IMR-90 (cell line): ENCODE measurements at regions not wholly inside any gene's neighbourhood (a gene's known extent, or its start where the extent isn't known, plus 50 kb on each side); places are given as distances from the start of the nearest gene placed in this dataset.
A peak's percentile ranks its signal among the peaks of the same experiment; 100 is the strongest.

Source experiments
- ATAC-seq: fragments of 200-7000 bp; cut with Tn5 transposase; 2 replicates; pipeline ENCODE4 v1.9.1; 2020; ENCODE audit warnings: low read depth, mild to moderate bottlenecking, moderate library complexity
- BruUV-seq: library from RNA; stranded (reverse); fragments of 400-500 nt; replicated peaks from 2 replicates; lab custom pipeline; 2021; lab: Mats Ljungman, UMichigan
- CTCF ChIA-PET: fragments of 300-600 bp; formaldehyde crosslinking; extraction: SDS; loops from one replicate; lab custom pipeline; 2021; ENCODE audit warnings: antibody characterized with exemption; lab: Yijun Ruan, JAX
- POLR2A ChIA-PET: fragments of 300-600 bp; sonication (Branson Sonifier 250); formaldehyde crosslinking; loops from one replicate; lab custom pipeline; 2022; ENCODE audit warnings: antibody characterized with exemption; ENCODE audit not compliant: unreplicated experiment; lab: Charles Lee
- DNase-seq: peaks from one replicate; pipeline ENCODE4 v3.0.0; 2013
- H2AFZ ChIP-seq: replicated peaks from 2 replicates; pipeline ENCODE3; 2013; ENCODE audit warnings: low read length, mild to moderate bottlenecking; ENCODE audit not compliant: poor library complexity
- H2AK5ac ChIP-seq: 2 replicates; pipeline ENCODE4 v1.6.1; 2013; ENCODE audit warnings: low read depth, low read length, inconsistent platforms
- H2AK9ac ChIP-seq: replicated peaks from 2 replicates; pipeline ENCODE3; 2013; ENCODE audit warnings: mild to moderate bottlenecking, low read depth, low read length, moderate library complexity; ENCODE audit not compliant: poor library complexity
- H2BK120ac ChIP-seq: 2 replicates; pipeline ENCODE4 v1.6.1; 2013; ENCODE audit warnings: low read depth, low read length, inconsistent platforms
- H2BK15ac ChIP-seq: 3 replicates; pipeline ENCODE4 v1.6.1; 2013; ENCODE audit warnings: low read depth, low read length, inconsistent platforms
- H2BK20ac ChIP-seq: 2 replicates; pipeline ENCODE4 v1.6.1; 2013; ENCODE audit warnings: low read depth, mild to moderate bottlenecking, inconsistent platforms, low read length, moderate library complexity
- H2BK5ac ChIP-seq: 2 replicates; pipeline ENCODE4 v1.6.1; 2013; ENCODE audit warnings: mild to moderate bottlenecking, low read depth, low read length, inconsistent platforms; ENCODE audit not compliant: poor library complexity, severe bottlenecking
- H3K14ac ChIP-seq: replicated peaks from 2 replicates; pipeline ENCODE4 v1.6.1; 2013; ENCODE audit warnings: low read depth, low read length, inconsistent platforms
- H3K18ac ChIP-seq: 2 replicates; pipeline ENCODE4 v1.6.1; 2013; ENCODE audit warnings: low read depth, low read length, control low read depth
- H3K23ac ChIP-seq: 2 replicates; pipeline ENCODE4 v1.6.1; 2013; ENCODE audit warnings: low read depth, low read length, inconsistent platforms
- H3K27ac ChIP-seq: 2 replicates; pipeline ENCODE4 v1.5.1; 2013; ENCODE audit warnings: mild to moderate bottlenecking, control low read depth, low read length; ENCODE audit not compliant: insufficient read depth
- H3K27me3 ChIP-seq: 2 replicates; pipeline ENCODE4 v1.6.1; 2013; ENCODE audit warnings: low read length; ENCODE audit not compliant: control insufficient read depth, insufficient read depth
- H3K36me3 ChIP-seq: 2 replicates; pipeline ENCODE4 v1.6.1; 2013; ENCODE audit warnings: low read length, mixed read lengths; ENCODE audit not compliant: control insufficient read depth, insufficient read depth
- H3K4ac ChIP-seq: 2 replicates; pipeline ENCODE4 v1.6.1; 2013; ENCODE audit warnings: low read depth, low read length, inconsistent platforms
- H3K4me1 ChIP-seq: 2 replicates; pipeline ENCODE4 v1.6.1; 2013; ENCODE audit warnings: low read length, mixed read lengths; ENCODE audit not compliant: control insufficient read depth, insufficient read depth
- H3K4me2 ChIP-seq: 2 replicates; pipeline ENCODE4 v1.6.1; 2013; ENCODE audit warnings: low read depth, mild to moderate bottlenecking, control low read depth, low read length, moderate library complexity
- H3K4me3 ChIP-seq: 2 replicates; pipeline ENCODE4 v1.5.1; 2013; ENCODE audit warnings: low read depth, mild to moderate bottlenecking, control low read depth, low read length, moderate library complexity; ENCODE audit not compliant: insufficient read depth
- H3K56ac ChIP-seq: 2 replicates; pipeline ENCODE4 v1.6.1; 2013; ENCODE audit warnings: low read length, inconsistent platforms; ENCODE audit not compliant: insufficient read depth; ENCODE audit errors: extremely low read depth
- H3K79me1 ChIP-seq, 2 experiments: 2 replicates each; pipeline ENCODE4 v1.6.1; 2013; ENCODE audit warnings: low read length in 2 of 2, inconsistent platforms in 1 of 2, low read depth in 1 of 2
- H3K9ac ChIP-seq: 2 replicates; pipeline ENCODE4 v1.6.1; 2013; ENCODE audit warnings: low read depth, low read length, control low read depth
- H3K9me1 ChIP-seq: 2 replicates; pipeline ENCODE4 v1.6.1; 2013; ENCODE audit warnings: low read length, inconsistent platforms; ENCODE audit not compliant: insufficient read depth
- H3K9me3 ChIP-seq: 2 replicates; pipeline ENCODE4 v1.6.1; 2013; ENCODE audit warnings: low read length; ENCODE audit not compliant: control insufficient read depth, insufficient read depth
- H4K20me1 ChIP-seq: 2 replicates; pipeline ENCODE4 v1.6.1; 2013; ENCODE audit warnings: low read length, inconsistent platforms; ENCODE audit not compliant: insufficient read depth
- H4K5ac ChIP-seq: 2 replicates; pipeline ENCODE4 v1.6.1; 2013; ENCODE audit warnings: mild to moderate bottlenecking, low read depth, low read length, control low read depth
- H4K8ac ChIP-seq, 2 experiments: 2 replicates each; pipeline ENCODE4 v1.6.1; 2013; ENCODE audit warnings: low read depth in 2 of 2, low read length in 2 of 2, control low read depth in 1 of 2, inconsistent platforms in 1 of 2
- H4K91ac ChIP-seq: 2 replicates; pipeline ENCODE4 v1.6.1; 2013; ENCODE audit warnings: low read depth, low read length, inconsistent platforms; ENCODE audit not compliant: insufficient read depth
- CTCF ChIP-seq: conservative IDR thresholded peaks from 2 replicates; pipeline ENCODE4 v1.5.1; 2012; ENCODE audit warnings: mild to moderate bottlenecking, low read depth, low read length, improper control_type of control experiment
- FOS ChIP-seq: fragments of 150-350 bp; IDR thresholded peaks from 2 replicates; pipeline ENCODE4 v1.6.1; 2016; ENCODE audit warnings: low read depth, low read length
- MAFK ChIP-seq: IDR thresholded peaks from 2 replicates; pipeline ENCODE4 v1.6.1; 2012; ENCODE audit warnings: low read depth, low read length, improper control_type of control experiment
- MXI1 ChIP-seq: IDR thresholded peaks from 2 replicates; pipeline ENCODE4 v1.6.1; 2012; ENCODE audit warnings: low read depth, mild to moderate bottlenecking, low read length, moderate library complexity, borderline replicate concordance
- NFE2L2 ChIP-seq: fragments of 150-350 bp; IDR thresholded peaks from 2 replicates; pipeline ENCODE4 v1.6.1; 2016; ENCODE audit warnings: low read depth, mild to moderate bottlenecking, low read length
- POLR2A ChIP-seq: IDR thresholded peaks from 2 replicates; pipeline ENCODE4 v1.6.1; 2012; ENCODE audit warnings: mild to moderate bottlenecking, low read depth, low read length
- USF2 ChIP-seq: fragments of 150-350 bp; IDR thresholded peaks from 2 replicates; pipeline ENCODE4 v1.6.1; 2017; ENCODE audit warnings: mild to moderate bottlenecking, antibody characterized with exemption, low read length, low read depth
- WGBS, 2 experiments: methylation state at CpG; one replicate each; pipeline versions ENCODE4 v1.1.5 to v1.1.7; 2013; ENCODE audit warnings: missing lambda C conversion rate in 2 of 2; ENCODE audit not compliant: insufficient read length in 1 of 2; ENCODE audit errors: extremely low coverage in 2 of 2; 5-methylcytosine and 5-hydroxymethylcytosine counted together
- dilution Hi-C: fragments of 300-500 bp; cut with HindIII; formaldehyde crosslinking; loops from one replicate; pipeline ENCODE4 v1.14.3; 2018; ENCODE audit warnings: low sequenced_read_pairs; ENCODE audit not compliant: unreplicated experiment
- in situ Hi-C: fragments of 300-500 bp; cut with MboI; formaldehyde crosslinking; loops from 3 replicates; pipeline ENCODE4 v1.14.3; 2019; ENCODE audit warnings: low sequenced_read_pairs, inconsistent platforms, mixed read lengths
- intact Hi-C: fragments of 100-400 bp; cut with micrococcal nuclease; formaldehyde crosslinking; loops from 2 replicates; pipeline ENCODE4 v1.10.0; 2022

GRCh38 chr2:226174390-226174789 lies 625.2 kb downstream of the IRS1 start:
- no peak overlapping the region for H3K4ac ChIP-seq
- peaks cover 2 to 6% of the 10 kb centered on the region in 2 experiments; a peak in 2 of 4 replicates for H3K79me1 ChIP-seq
- no peak overlapping the region for H4K5ac ChIP-seq
- no peak overlapping the region for H3K23ac ChIP-seq
- WGBS, 2 experiments = no CpG with 5 or more reads among the region's 1 CpG
- CTCF ChIA-PET = no interaction called here
- dilution Hi-C loops = no loop called here
- H3K4me3 ChIP-seq = no peak overlapping the region
- BruUV-seq = no TSS peak
- H3K56ac ChIP-seq = no peak overlapping the region
- peaks cover 14% of the 10 kb centered on the region for H3K9me3 ChIP-seq
- no peaks in the 10 kb centered on the region for H4K20me1 ChIP-seq
- no peaks in the 10 kb centered on the region; the same call in 1 of the 2 replicates for H3K36me3 ChIP-seq
- H2BK20ac ChIP-seq = no peak overlapping the region
- intact Hi-C loops = no loop called here
- no peak overlapping the region for H3K18ac ChIP-seq
- no peaks in the 10 kb centered on the region for H3K4me1 ChIP-seq
- no peaks in the 10 kb centered on the region for H3K9me1 ChIP-seq
- ATAC-seq (no peak), DNase-seq (no peak)
- H3K14ac ChIP-seq = no peak overlapping the region
- H2AFZ ChIP-seq = no peak overlapping the region
- H2BK5ac ChIP-seq = no peak overlapping the region
- in situ Hi-C loops = no loop called here
- H3K27ac ChIP-seq = no peak overlapping the region
- no peak overlapping the region for H2BK120ac ChIP-seq
- H2BK15ac ChIP-seq = no peak overlapping the region
- no peak overlapping the region for H3K4me2 ChIP-seq
- no peak overlapping the region for H4K8ac ChIP-seq
- H4K91ac ChIP-seq = no peak overlapping the region
- no peaks in the 10 kb centered on the region for H3K27me3 ChIP-seq
- TF ChIP-seq FOS (no peak), POLR2A (no peak), NFE2L2 (peak; percentile 90), USF2 (no peak), MXI1 (no peak), MAFK (peak; percentile 96), CTCF (no peak)
- no peak overlapping the region for H3K9ac ChIP-seq
- no peak overlapping the region for H2AK9ac ChIP-seq
- no peak overlapping the region for H2AK5ac ChIP-seq
- POLR2A ChIA-PET = no interaction called here
